H1 (cell line): ENCODE measurements at regions not wholly inside any gene's neighbourhood (a gene's known extent, or its start where the extent isn't known, plus 50 kb on each side); places are given as distances from the start of the nearest gene placed in this dataset.
"Not testable (repeated sequence)": the region's sequence is repeated elsewhere in the genome, so short reads cannot be mapped to it uniquely, and the experiment has no call there.

Source experiments
- CTCF ChIA-PET: fragments of 300-600 bp; sonication (Branson Sonifier 250); formaldehyde crosslinking; loops from one replicate; lab custom pipeline; 2021; ENCODE audit not compliant: partially characterized antibody; lab: Charles Lee
- POLR2A ChIA-PET: fragments of 300-600 bp; sonication (Branson Sonifier 250); formaldehyde crosslinking; loops from one replicate; lab custom pipeline; 2021; ENCODE audit warnings: inconsistent platforms; ENCODE audit not compliant: partially characterized antibody; lab: Charles Lee
- DNase-seq, 2 experiments: peaks; one replicate each; pipeline versions ENCODE4 v3.0.0 to v3.0.0-alpha.2; 2010 to 2022; ENCODE audit warnings: low spot score in 2 of 2, low read depth in 1 of 2, mixed read lengths in 1 of 2
- FAIRE-seq: peaks from 2 replicates; lab custom pipeline; 2011; peaks lifted over from hg19 to GRCh38; lab: Jason Lieb, UNC
- H2AFZ ChIP-seq: 2 replicates; pipeline ENCODE4 v1.8.1; 2012; ENCODE audit warnings: low read length, inconsistent platforms
- H2AK5ac ChIP-seq: 2 replicates; pipeline ENCODE4 v1.6.1; 2013; ENCODE audit warnings: low read depth, low read length
- H2BK120ac ChIP-seq: replicated peaks from 2 replicates; pipeline ENCODE3; 2013; ENCODE audit warnings: low read depth, low read length, inconsistent platforms
- H2BK12ac ChIP-seq: 2 replicates; pipeline ENCODE4 v1.6.1; 2013; ENCODE audit warnings: low read depth, low read length
- H2BK15ac ChIP-seq: 2 replicates; pipeline ENCODE4 v1.6.1; 2013; ENCODE audit warnings: low read length
- H2BK20ac ChIP-seq: 2 replicates; pipeline ENCODE4 v1.6.1; 2013; ENCODE audit warnings: low read length
- H2BK5ac ChIP-seq: 2 replicates; pipeline ENCODE4 v1.6.1; 2013; ENCODE audit warnings: low read depth, low read length
- H3K14ac ChIP-seq: 2 replicates; pipeline ENCODE4 v1.6.1; 2013; ENCODE audit warnings: inconsistent platforms; ENCODE audit not compliant: insufficient read length
- H3K18ac ChIP-seq: 2 replicates; pipeline ENCODE4 v1.6.1; 2013; ENCODE audit warnings: low read length; ENCODE audit errors: extremely low read depth
- H3K23ac ChIP-seq: 2 replicates; pipeline ENCODE4 v1.6.1; 2013; ENCODE audit warnings: inconsistent platforms; ENCODE audit not compliant: insufficient read length
- H3K23me2 ChIP-seq: 2 replicates; pipeline ENCODE4 v1.6.1; 2013; ENCODE audit warnings: low read depth, low read length
- H3K27ac ChIP-seq: 2 replicates; pipeline ENCODE4 v1.6.1; 2011; ENCODE audit warnings: low read depth, low read length, inconsistent platforms
- H3K27me3 ChIP-seq, 4 experiments: replicated peaks in 1 of 4; 1 replicate in 1 of 4; 2 replicates in 3 of 4; pipeline versions ENCODE4 v1.6.1 to v1.8.1; 2011 to 2013; ENCODE audit warnings: low read length in 3 of 4, mild to moderate bottlenecking in 3 of 4, inconsistent platforms in 2 of 4, mixed read lengths in 2 of 4, moderate library complexity in 1 of 4; ENCODE audit not compliant: control insufficient read depth in 3 of 4, insufficient read depth in 3 of 4; ENCODE audit errors: extremely low read depth in 1 of 4
- H3K36me3 ChIP-seq, 4 experiments: 2 replicates each; pipeline versions ENCODE4 v1.6.1 to v1.8.1; 2011 to 2013; ENCODE audit warnings: mild to moderate bottlenecking in 4 of 4, low read length in 3 of 4, moderate library complexity in 2 of 4, control low read depth in 1 of 4, inconsistent platforms in 1 of 4; ENCODE audit not compliant: insufficient read depth in 4 of 4, control insufficient read depth in 2 of 4
- H3K4ac ChIP-seq: replicated peaks from 2 replicates; pipeline ENCODE3; 2013; ENCODE audit warnings: low read length, low read depth, mixed read lengths, inconsistent platforms; ENCODE audit not compliant: insufficient read length
- H3K4me1 ChIP-seq, 4 experiments: replicated peaks in 1 of 4; 1 replicate in 1 of 4; 2 replicates in 3 of 4; pipeline versions ENCODE4 v1.6.1 to v1.8.1; 2011 to 2013; ENCODE audit warnings: low read length in 3 of 4, inconsistent platforms in 2 of 4, mixed read lengths in 1 of 4; ENCODE audit not compliant: insufficient read depth in 4 of 4, control insufficient read depth in 3 of 4
- H3K4me2 ChIP-seq, 2 experiments: 2 replicates each; pipeline versions ENCODE4 v1.6.1 to v1.8.1; 2011 to 2013; ENCODE audit warnings: low read depth in 2 of 2, low read length in 2 of 2, control low read depth in 1 of 2, inconsistent platforms in 1 of 2, mild to moderate bottlenecking in 1 of 2; ENCODE audit not compliant: insufficient read depth in 1 of 2
- H3K4me3 ChIP-seq, 4 experiments: fragments of 200-600, 300-600 bp in 1 of 4; sonication (generic), shearing (Covaris generic), sonication (Bioruptor Twin) in 1 of 4; 2 replicates each; pipeline versions ENCODE4 v1.5.1 to v1.8.1; 2011 to 2016; ENCODE audit warnings: low read length in 4 of 4, low read depth in 3 of 4, control low read depth in 2 of 4, inconsistent platforms in 2 of 4, mild to moderate bottlenecking in 2 of 4, mixed read lengths in 1 of 4, moderate library complexity in 1 of 4; ENCODE audit not compliant: insufficient read depth in 2 of 4; ENCODE audit errors: extremely low read depth in 1 of 4
- H3K56ac ChIP-seq: replicated peaks from 2 replicates; pipeline ENCODE3; 2013; ENCODE audit warnings: low read depth, mild to moderate bottlenecking, mixed read lengths, low read length, inconsistent platforms; ENCODE audit not compliant: insufficient read length
- H3K79me1 ChIP-seq: 2 replicates; pipeline ENCODE4 v1.6.1; 2013; ENCODE audit warnings: low read depth, low read length, control low read depth
- H3K79me2 ChIP-seq, 2 experiments: 2 replicates each; pipeline versions ENCODE4 v1.6.1 to v1.8.1; 2012 to 2013; ENCODE audit warnings: low read length in 2 of 2, mild to moderate bottlenecking in 2 of 2, inconsistent platforms in 1 of 2; ENCODE audit not compliant: insufficient read depth in 2 of 2, control insufficient read depth in 1 of 2
- H3K9ac ChIP-seq, 4 experiments: replicated peaks in 1 of 4; 1 replicate in 1 of 4; 2 replicates in 3 of 4; pipeline versions ENCODE4 v1.6.1 to v1.8.1; 2011 to 2013; ENCODE audit warnings: low read depth in 3 of 4, low read length in 3 of 4, control low read depth in 2 of 4, mild to moderate bottlenecking in 2 of 4, moderate library complexity in 2 of 4, inconsistent platforms in 1 of 4; ENCODE audit errors: extremely low read depth in 1 of 4
- H3K9me3 ChIP-seq, 2 experiments: 2 replicates each; pipeline versions ENCODE4 v1.6.1 to v1.8.1; 2012 to 2013; ENCODE audit warnings: mild to moderate bottlenecking in 2 of 2, moderate library complexity in 2 of 2, control low read depth in 1 of 2, inconsistent platforms in 1 of 2, low read depth in 1 of 2, low read length in 1 of 2, mixed read lengths in 1 of 2; ENCODE audit not compliant: insufficient read depth in 2 of 2
- H4K20me1 ChIP-seq, 2 experiments: replicated peaks in 1 of 2; 2 replicates each; pipeline versions ENCODE3 to v1.8.1; 2011 to 2013; ENCODE audit warnings: inconsistent platforms in 2 of 2, low read length in 2 of 2, mild to moderate bottlenecking in 1 of 2; ENCODE audit not compliant: insufficient read depth in 2 of 2, control insufficient read depth in 1 of 2
- H4K5ac ChIP-seq: 2 replicates; pipeline ENCODE4 v1.6.1; 2013; ENCODE audit warnings: low read length, low read depth, mixed read lengths, inconsistent platforms; ENCODE audit not compliant: insufficient read length
- H4K8ac ChIP-seq: 2 replicates; pipeline ENCODE4 v1.8.0; 2013; ENCODE audit warnings: mild to moderate bottlenecking, moderate library complexity, low read length, inconsistent platforms; ENCODE audit not compliant: insufficient read depth; ENCODE audit errors: extremely low read depth
- H4K91ac ChIP-seq: replicated peaks from 2 replicates; pipeline ENCODE3; 2013; ENCODE audit warnings: low read length, mixed read lengths, inconsistent platforms; ENCODE audit not compliant: insufficient read length
- WGBS, 2 experiments: shearing (Covaris generic) in 1 of 2; methylation state at CpG; one replicate each; pipeline versions ENCODE4 v1.1.6 to v1.1.7; 2013 to 2015; ENCODE audit warnings: low lambda C conversion rate in 2 of 2, mixed read lengths in 2 of 2, inconsistent platforms in 1 of 2, low coverage in 1 of 2, missing lambda C conversion rate in 1 of 2; ENCODE audit not compliant: insufficient replicate concordance in 2 of 2, insufficient coverage in 1 of 2, insufficient read length in 1 of 2; ENCODE audit errors: extremely low coverage in 1 of 2, missing lambda C conversion rate in 1 of 2; 5-methylcytosine and 5-hydroxymethylcytosine counted together

- H3K36me3 ChIP-seq, H3K23ac ChIP-seq, H3K79me2 ChIP-seq, H2AFZ ChIP-seq, POLR2A ChIA-PET, H2BK120ac ChIP-seq, H4K20me1 ChIP-seq, H3K4me2 ChIP-seq, H3K4me3 ChIP-seq, H3K9me3 ChIP-seq, DNase-seq, H4K91ac ChIP-seq, H2BK5ac ChIP-seq, H3K23me2 ChIP-seq, H2AK5ac ChIP-seq, CTCF ChIA-PET, H3K9ac ChIP-seq, H2BK15ac ChIP-seq, H2BK12ac ChIP-seq, FAIRE-seq, H4K8ac ChIP-seq, H3K27ac ChIP-seq, H3K27me3 ChIP-seq, H3K4ac ChIP-seq, H3K14ac ChIP-seq, H3K18ac ChIP-seq, H3K4me1 ChIP-seq, H3K56ac ChIP-seq, H2BK20ac ChIP-seq, H3K79me1 ChIP-seq, H4K5ac ChIP-seq: not testable (repeated sequence)
- WGBS, 2 experiments: 100% methylated on average over 1 of the region's 2 CpGs; no CpG with 5 or more reads in 1 of the 2 experiments
Measured at GRCh38 chr1:115534-115933, 335.9 kb downstream of the OR4F29 start.

GRCh38 chr1:104776-105175 lies 346.7 kb downstream of the OR4F29 start:
- H3K4me1 ChIP-seq, DNase-seq, H2BK15ac ChIP-seq, CTCF ChIA-PET, H3K9me3 ChIP-seq, H3K79me2 ChIP-seq, H3K18ac ChIP-seq, H3K9ac ChIP-seq, FAIRE-seq, H4K8ac ChIP-seq, H3K27ac ChIP-seq, H3K56ac ChIP-seq, H4K20me1 ChIP-seq, H3K23ac ChIP-seq, H3K4me2 ChIP-seq, H3K14ac ChIP-seq, POLR2A ChIA-PET, H3K4ac ChIP-seq, H3K36me3 ChIP-seq, H2BK20ac ChIP-seq, H2BK12ac ChIP-seq, H2BK120ac ChIP-seq, H3K4me3 ChIP-seq, H3K27me3 ChIP-seq, H2AK5ac ChIP-seq, H4K91ac ChIP-seq, H2BK5ac ChIP-seq, H3K23me2 ChIP-seq, H3K79me1 ChIP-seq, H4K5ac ChIP-seq, H2AFZ ChIP-seq: not testable (repeated sequence)
- WGBS, 2 experiments: no CpG with 5 or more reads among the region's 3 CpGs
